OCI-M2 (cell line): ENCODE measurements at regions not wholly inside any gene's neighbourhood (a gene's known extent, or its start where the extent isn't known, plus 50 kb on each side); places are given as distances from the start of the nearest gene placed in this dataset.
"Not testable (repeated sequence)": the region's sequence is repeated elsewhere in the genome, so short reads cannot be mapped to it uniquely, and the experiment has no call there.

Experiments used
- DNase-seq: peaks from one replicate; lab custom pipeline; 2025; ENCODE audit not compliant: unreplicated experiment; lab: John Stamatoyannopoulos, UW

- DNase-seq = no peak
These were observed 503.0 kb upstream of the DIAPH2 start for GRCh38 chrX:96181605-96182004.

GRCh38 chrX:96182366-96182765 is 502.3 kb upstream of the DIAPH2 start:
- no peak for DNase-seq

GRCh38 chrX:96183391-96183790 is 501.3 kb upstream of the DIAPH2 start:
- DNase-seq = no peak

- no peak for DNase-seq
These were observed 500.8 kb upstream of the DIAPH2 start for GRCh38 chrX:96183843-96184242.

- DNase-seq = no peak
These were observed 479.7 kb upstream of the DIAPH2 start for GRCh38 chrX:96204928-96205327.

- DNase-seq = no peak
These were observed 472.7 kb upstream of the DIAPH2 start for GRCh38 chrX:96211953-96212352.

- DNase-seq = not testable (repeated sequence)
These were observed 470.0 kb upstream of the DIAPH2 start for GRCh38 chrX:96214681-96215080.

GRCh38 chrX:96224279-96224678 is 460.4 kb upstream of the DIAPH2 start:
- no peak for DNase-seq

- DNase-seq = no peak
These were observed 439.7 kb upstream of the DIAPH2 start for GRCh38 chrX:96244955-96245354.

GRCh38 chrX:96246436-96246835 is 438.2 kb upstream of the DIAPH2 start:
- no peak for DNase-seq
